KMS-11 (cell line): ENCODE measurements at regions not wholly inside any gene's neighbourhood (a gene's known extent, or its start where the extent isn't known, plus 50 kb on each side); places are given as distances from the start of the nearest gene placed in this dataset.

ENCODE experiments used
- H2AFZ ChIP-seq: fragments of 200-600 bp; sonication (generic); 2 replicates; pipeline ENCODE4 v1.6.1; 2016; ENCODE audit warnings: antibody characterized with exemption, mixed run types, low read depth
- H3K27ac ChIP-seq: fragments of 200-600 bp; sonication (generic); 2 replicates; pipeline ENCODE4 v1.6.1; 2016; ENCODE audit warnings: mild to moderate bottlenecking, mixed run types
- H3K27me3 ChIP-seq: fragments of 200-600 bp; sonication (generic); 2 replicates; pipeline ENCODE4 v1.6.1; 2017; ENCODE audit warnings: mild to moderate bottlenecking, low read depth, mixed run types, moderate library complexity; ENCODE audit not compliant: insufficient read depth
- H3K36me3 ChIP-seq: fragments of 200-600 bp; sonication (generic); 2 replicates; pipeline ENCODE4 v1.6.1; 2017; ENCODE audit warnings: mild to moderate bottlenecking, mixed run types; ENCODE audit not compliant: insufficient read depth
- H3K4me1 ChIP-seq: fragments of 200-600 bp; sonication (generic); 2 replicates; pipeline ENCODE4 v1.6.1; 2016; ENCODE audit warnings: mild to moderate bottlenecking, low read depth, mixed run types; ENCODE audit not compliant: poor library complexity, severe bottlenecking
- H3K4me2 ChIP-seq: fragments of 200-600 bp; sonication (generic); 2 replicates; pipeline ENCODE4 v1.7.0; 2016; ENCODE audit warnings: mild to moderate bottlenecking, mixed run types
- H3K4me3 ChIP-seq: fragments of 200-600 bp; sonication (generic); IDR thresholded peaks from 2 replicates; pipeline ENCODE4 v1.6.1; 2017; ENCODE audit warnings: low read depth, low read length, mixed read lengths; ENCODE audit not compliant: insufficient read depth
- H3K79me2 ChIP-seq: fragments of 200-600 bp; sonication (generic); 2 replicates; pipeline ENCODE4 v1.6.1; 2016; ENCODE audit warnings: low read depth, mixed run types; ENCODE audit not compliant: insufficient read depth
- H3K9ac ChIP-seq: fragments of 200-600 bp; sonication (generic); 2 replicates; pipeline ENCODE4 v1.6.1; 2016; ENCODE audit warnings: mild to moderate bottlenecking, mixed run types
- H4K20me1 ChIP-seq: fragments of 200-600 bp; sonication (generic); 2 replicates; pipeline ENCODE4 v1.6.1; 2016; ENCODE audit warnings: mild to moderate bottlenecking, mixed run types; ENCODE audit not compliant: insufficient read depth
- TF ChIP-seq, protein P1 (sequence below): fragments of 200-600 bp; sonication (generic); conservative IDR thresholded peaks from 2 replicates; pipeline ENCODE4 v1.6.1; 2017; ENCODE audit warnings: low read depth, mild to moderate bottlenecking, antibody characterized with exemption, low read length, moderate library complexity, mixed read lengths

DNA sequence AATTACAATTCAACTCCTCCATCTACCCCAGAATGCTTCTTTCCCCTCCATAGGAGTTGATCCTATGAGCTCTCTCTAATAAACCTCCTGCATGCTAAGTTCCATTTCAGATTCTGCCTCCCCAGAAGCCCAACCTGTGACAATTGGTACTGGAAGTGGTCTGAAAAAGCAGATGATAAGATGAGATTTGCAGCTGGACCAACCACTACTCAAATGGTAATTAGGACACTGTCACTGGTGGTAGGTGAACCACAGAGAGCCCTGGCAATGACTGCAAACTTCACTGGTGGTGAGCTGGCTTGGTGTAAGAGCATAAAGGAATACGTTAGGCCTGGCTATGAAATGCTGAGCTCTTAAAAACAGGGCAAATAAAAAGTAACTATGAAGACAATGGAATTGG lies 112.6 kb downstream of the ESM1 start:
- no peak overlapping the region for H3K4me3 ChIP-seq
- H3K79me2 ChIP-seq, result no peaks in the 10 kb centered on the region

DNA sequence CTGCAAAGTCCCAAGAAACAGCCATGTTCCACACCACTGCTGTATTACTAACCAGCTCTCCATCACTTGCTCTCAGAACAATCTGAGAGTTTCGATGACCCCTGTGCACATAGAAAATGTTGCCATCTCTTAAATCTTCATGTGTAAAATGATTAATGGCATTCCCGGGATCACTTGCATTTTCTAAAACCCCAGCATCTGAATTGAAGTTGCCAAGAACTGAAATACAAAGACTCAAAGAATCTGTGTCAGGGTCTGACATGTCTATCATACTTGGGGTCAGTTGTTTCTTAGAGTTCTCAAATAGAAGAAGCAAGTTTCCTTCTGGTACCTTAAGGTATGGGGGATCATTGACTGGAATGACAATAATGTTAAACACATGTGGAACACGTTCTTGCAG lies 115.1 kb downstream of the ESM1 start:
- no peaks in the 10 kb centered on the region for H3K79me2 ChIP-seq
- H3K4me1 ChIP-seq, result peaks cover 23% of the 10 kb centered on the region
- no peak overlapping the region for H2AFZ ChIP-seq
- no peak overlapping the region for H3K9ac ChIP-seq
- no peak overlapping the region for H3K27ac ChIP-seq
- H3K27me3 ChIP-seq, result no peaks in the 10 kb centered on the region
- H4K20me1 ChIP-seq, result no peaks in the 10 kb centered on the region
- H3K4me2 ChIP-seq, result no peak overlapping the region
- no peaks in the 10 kb centered on the region for H3K36me3 ChIP-seq
- H3K4me3 ChIP-seq, result no peak overlapping the region
- TF ChIP-seq, protein P1, sequence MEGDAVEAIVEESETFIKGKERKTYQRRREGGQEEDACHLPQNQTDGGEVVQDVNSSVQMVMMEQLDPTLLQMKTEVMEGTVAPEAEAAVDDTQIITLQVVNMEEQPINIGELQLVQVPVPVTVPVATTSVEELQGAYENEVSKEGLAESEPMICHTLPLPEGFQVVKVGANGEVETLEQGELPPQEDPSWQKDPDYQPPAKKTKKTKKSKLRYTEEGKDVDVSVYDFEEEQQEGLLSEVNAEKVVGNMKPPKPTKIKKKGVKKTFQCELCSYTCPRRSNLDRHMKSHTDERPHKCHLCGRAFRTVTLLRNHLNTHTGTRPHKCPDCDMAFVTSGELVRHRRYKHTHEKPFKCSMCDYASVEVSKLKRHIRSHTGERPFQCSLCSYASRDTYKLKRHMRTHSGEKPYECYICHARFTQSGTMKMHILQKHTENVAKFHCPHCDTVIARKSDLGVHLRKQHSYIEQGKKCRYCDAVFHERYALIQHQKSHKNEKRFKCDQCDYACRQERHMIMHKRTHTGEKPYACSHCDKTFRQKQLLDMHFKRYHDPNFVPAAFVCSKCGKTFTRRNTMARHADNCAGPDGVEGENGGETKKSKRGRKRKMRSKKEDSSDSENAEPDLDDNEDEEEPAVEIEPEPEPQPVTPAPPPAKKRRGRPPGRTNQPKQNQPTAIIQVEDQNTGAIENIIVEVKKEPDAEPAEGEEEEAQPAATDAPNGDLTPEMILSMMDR, result no peak

More for the DNA sequence above, 112.6 kb downstream of the ESM1 start:
- H3K27me3 ChIP-seq, result no peaks in the 10 kb centered on the region
- no peak overlapping the region for H2AFZ ChIP-seq
- H3K36me3 ChIP-seq, result no peaks in the 10 kb centered on the region
- no peak overlapping the region for H3K9ac ChIP-seq
- H3K27ac ChIP-seq, result no peak overlapping the region
- H3K4me1 ChIP-seq, result peaks cover 14% of the 10 kb centered on the region
- TF ChIP-seq, protein P1, result no peak
- H4K20me1 ChIP-seq, result no peaks in the 10 kb centered on the region
- H3K4me2 ChIP-seq, result no peak overlapping the region

DNA sequence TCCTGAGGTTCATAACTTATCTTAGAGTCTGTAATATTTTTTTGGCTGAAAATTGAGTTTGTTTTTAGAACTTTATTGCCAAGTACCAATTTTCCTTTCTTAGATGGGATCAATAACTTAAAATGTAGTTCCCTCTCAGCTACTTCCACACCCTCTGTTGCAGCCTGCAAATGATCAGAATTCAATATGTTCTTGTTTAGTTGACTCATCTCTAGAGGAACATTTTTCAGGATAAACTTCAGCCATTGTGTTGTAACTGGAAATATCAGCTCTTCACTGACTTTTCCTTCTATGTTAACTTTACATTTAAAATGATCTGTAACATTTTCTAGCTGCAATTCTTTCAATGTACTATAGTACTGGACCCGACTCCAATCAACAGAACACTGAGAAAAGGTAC lies 115.7 kb downstream of the ESM1 start:
- no peak overlapping the region for H2AFZ ChIP-seq

DNA sequence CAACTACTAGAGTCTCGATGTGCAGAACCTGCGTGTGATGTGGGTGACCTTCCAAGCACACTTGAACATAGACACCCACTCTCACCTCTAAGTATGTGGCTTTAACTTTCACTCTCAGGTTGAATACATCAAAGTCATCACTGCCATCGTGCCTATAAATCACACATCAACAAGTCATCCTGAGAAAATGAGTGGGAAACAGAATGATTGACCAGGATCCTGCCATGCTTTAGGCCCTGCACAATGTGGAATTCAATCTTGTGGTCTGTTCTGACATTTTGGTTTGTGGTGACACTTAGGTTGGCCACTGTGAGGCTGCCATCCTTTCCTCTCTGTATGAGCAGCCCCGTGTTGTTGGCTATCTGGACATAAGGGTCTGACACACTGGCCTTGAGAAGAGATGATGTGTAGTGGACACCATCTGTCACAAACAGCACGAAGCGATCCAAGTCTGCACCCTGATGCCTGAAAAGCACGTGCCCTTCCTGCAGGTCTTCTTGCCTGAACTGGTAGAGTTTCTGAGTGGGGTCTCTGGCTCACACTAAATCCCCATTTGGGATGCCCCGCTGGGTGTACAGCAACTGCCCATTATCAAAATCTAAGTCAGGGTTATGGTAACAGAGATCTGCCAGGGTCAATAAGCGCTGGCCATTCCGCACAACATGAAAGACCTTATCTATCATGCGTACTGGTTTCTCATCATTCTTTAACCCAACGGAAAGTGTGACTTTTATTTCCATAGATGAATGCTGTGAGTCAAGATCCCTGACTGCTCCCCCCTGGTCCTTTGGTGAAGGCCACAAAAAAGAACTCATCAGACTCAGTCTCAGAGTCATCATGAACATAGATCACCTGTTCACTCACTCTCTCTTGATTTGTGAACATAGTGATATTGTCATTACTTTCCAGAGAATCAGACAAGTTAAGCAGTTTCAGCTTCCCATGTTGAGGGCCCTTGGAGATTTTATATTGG lies 116.6 kb downstream of the ESM1 start:
- H3K36me3 ChIP-seq, result no peaks in the 10 kb centered on the region
- H4K20me1 ChIP-seq, result no peaks in the 10 kb centered on the region
- H2AFZ ChIP-seq, result no peak overlapping the region
- TF ChIP-seq, protein P1, result no peak
- H3K9ac ChIP-seq, result no peak overlapping the region
- H3K4me2 ChIP-seq, result no peak overlapping the region
- H3K27me3 ChIP-seq, result no peaks in the 10 kb centered on the region
- H3K4me3 ChIP-seq, result no peak overlapping the region
- H3K27ac ChIP-seq, result no peak overlapping the region
- no peaks in the 10 kb centered on the region for H3K79me2 ChIP-seq
- peaks cover 23% of the 10 kb centered on the region for H3K4me1 ChIP-seq

More for the DNA sequence above, 115.7 kb downstream of the ESM1 start:
- no peak overlapping the region for H3K4me2 ChIP-seq
- no peaks in the 10 kb centered on the region for H3K36me3 ChIP-seq
- H3K4me3 ChIP-seq, result no peak overlapping the region
- peaks cover 23% of the 10 kb centered on the region for H3K4me1 ChIP-seq
- H3K27me3 ChIP-seq, result no peaks in the 10 kb centered on the region
- TF ChIP-seq, protein P1, result no peak
- H3K9ac ChIP-seq, result no peak overlapping the region
- H3K79me2 ChIP-seq, result no peaks in the 10 kb centered on the region
- H3K27ac ChIP-seq, result no peak overlapping the region
- H4K20me1 ChIP-seq, result no peaks in the 10 kb centered on the region
